GM10266 (cell line): ENCODE measurements at regions not wholly inside any gene's neighbourhood (a gene's known extent, or its start where the extent isn't known, plus 50 kb on each side); places are given as distances from the start of the nearest gene placed in this dataset.

Experiments used
- DNase-seq: peaks from one replicate; pipeline ENCODE4 v3.0.0; 2012; ENCODE audit errors: extremely low spot score
- TF ChIP-seq, protein P1 (sequence below): IDR thresholded peaks from 2 replicates; pipeline ENCODE4 v1.5.1; 2012; ENCODE audit warnings: mild to moderate bottlenecking, low read depth; ENCODE audit not compliant: control insufficient read depth, insufficient read depth; ENCODE audit errors: missing control alignments

- no peak for DNase-seq
These were observed 249.2 kb upstream of the KLF4 start for GRCh38 chr9:107738789-107739188.

GRCh38 chr9:107737987-107738743 is 248.6 kb upstream of the KLF4 start:
- DNase-seq = no peak
- TF ChIP-seq, protein P1, sequence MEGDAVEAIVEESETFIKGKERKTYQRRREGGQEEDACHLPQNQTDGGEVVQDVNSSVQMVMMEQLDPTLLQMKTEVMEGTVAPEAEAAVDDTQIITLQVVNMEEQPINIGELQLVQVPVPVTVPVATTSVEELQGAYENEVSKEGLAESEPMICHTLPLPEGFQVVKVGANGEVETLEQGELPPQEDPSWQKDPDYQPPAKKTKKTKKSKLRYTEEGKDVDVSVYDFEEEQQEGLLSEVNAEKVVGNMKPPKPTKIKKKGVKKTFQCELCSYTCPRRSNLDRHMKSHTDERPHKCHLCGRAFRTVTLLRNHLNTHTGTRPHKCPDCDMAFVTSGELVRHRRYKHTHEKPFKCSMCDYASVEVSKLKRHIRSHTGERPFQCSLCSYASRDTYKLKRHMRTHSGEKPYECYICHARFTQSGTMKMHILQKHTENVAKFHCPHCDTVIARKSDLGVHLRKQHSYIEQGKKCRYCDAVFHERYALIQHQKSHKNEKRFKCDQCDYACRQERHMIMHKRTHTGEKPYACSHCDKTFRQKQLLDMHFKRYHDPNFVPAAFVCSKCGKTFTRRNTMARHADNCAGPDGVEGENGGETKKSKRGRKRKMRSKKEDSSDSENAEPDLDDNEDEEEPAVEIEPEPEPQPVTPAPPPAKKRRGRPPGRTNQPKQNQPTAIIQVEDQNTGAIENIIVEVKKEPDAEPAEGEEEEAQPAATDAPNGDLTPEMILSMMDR = no peak

More at GRCh38 chr9:107738789-107739188, 249.2 kb upstream of the KLF4 start:
- TF ChIP-seq, protein P1 = no peak

- no peak for DNase-seq
- TF ChIP-seq, protein P1 = no peak
These were observed 248.0 kb upstream of the KLF4 start for GRCh38 chr9:107737610-107737986.

- TF ChIP-seq, protein P1 = no peak
- DNase-seq = no peak
These were observed 246.3 kb upstream of the KLF4 start for GRCh38 chr9:107735821-107736220.

DNA sequence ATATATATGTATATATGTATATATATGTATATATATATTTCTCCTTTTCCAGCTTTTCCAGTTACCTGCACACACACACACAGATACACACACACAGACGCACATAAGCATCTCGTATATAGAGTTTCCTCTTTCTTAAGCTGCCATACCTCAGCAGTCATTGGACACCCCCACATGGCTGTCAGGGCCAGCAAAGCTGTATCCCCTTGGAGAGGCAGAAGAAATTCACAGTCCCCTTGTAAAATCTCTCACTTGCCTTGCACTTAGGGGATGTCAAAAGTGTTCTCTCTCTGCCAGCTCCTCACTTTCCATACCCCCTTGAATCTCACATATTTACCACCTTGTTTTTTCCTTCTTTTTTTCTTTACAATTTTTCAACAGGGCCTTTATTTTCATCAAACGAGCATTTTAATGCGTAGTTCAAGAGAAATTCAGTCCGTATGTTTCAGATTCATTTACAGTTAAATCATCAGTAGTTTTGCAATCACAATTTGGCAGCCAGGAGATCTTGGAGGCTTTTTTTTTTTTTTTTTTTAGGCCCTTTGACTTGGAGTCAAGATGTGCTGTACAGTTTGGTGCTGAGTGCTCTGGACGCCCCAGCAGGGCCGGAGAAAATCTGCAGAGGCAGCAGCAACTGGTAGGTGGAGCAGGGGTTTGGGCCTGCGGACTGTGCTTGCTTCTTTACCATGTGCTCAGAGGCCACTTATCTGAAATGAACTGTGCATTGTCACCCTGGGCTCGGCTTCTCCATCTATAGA is 244.9 kb upstream of the KLF4 start:
- TF ChIP-seq, protein P1 = no peak
- DNase-seq = no peak

DNA sequence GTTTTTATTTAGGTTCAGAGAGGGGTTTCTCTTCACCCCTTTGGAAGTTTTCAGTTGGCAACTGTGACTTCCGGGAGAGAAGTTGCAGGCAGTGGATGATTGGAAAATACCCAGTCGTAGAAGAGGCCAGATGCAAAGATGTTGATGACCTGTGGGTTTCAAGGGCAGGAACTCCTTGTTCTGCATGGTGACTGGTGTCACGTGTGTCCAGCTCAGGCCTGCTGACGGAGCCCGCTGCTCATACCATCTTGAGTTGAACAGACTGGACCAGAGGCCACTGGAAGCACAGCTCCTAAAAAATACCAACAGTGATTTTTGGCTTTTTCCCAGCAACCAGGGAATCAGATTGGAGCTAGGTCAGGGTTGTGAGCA is 243.9 kb upstream of the KLF4 start:
- no peak for DNase-seq
- TF ChIP-seq, protein P1 = no peak
